ENCODE measurements at regions not wholly inside any gene's neighbourhood (a gene's known extent, or its start where the extent isn't known, plus 50 kb on each side); places are given as distances from the start of the nearest gene placed in this dataset.
"Not testable (repeated sequence)": the region's sequence is repeated elsewhere in the genome, so short reads cannot be mapped to it uniquely, and the experiment has no call there.

GRCh38 chr16:75818491-75818890 lies 92.2 kb upstream of the CPHXL start:
- TF ChIP-seq CTCF (IDR thresholded peaks at IDR 0.05; ENCODE audit: insufficient read depth, low read depth, low read length), result no peak
- Histone ChIP-seq H3K4me3 (ENCODE audit: low read depth, low read length) (no peak overlapping the region), H3K36me3 (ENCODE audit: control insufficient read depth, insufficient read depth, low read length) (no peaks in the 10 kb centered on the region), H3K27me3 (ENCODE audit: control insufficient read depth, insufficient read depth, low read length) (no peaks in the 10 kb centered on the region)
- no peak for DNase-seq (ENCODE audit: low read depth)
- CTCF ChIA-PET, result no interaction called here
- POLR2A ChIA-PET, result no interaction called here

- POLR2A ChIA-PET, result no interaction called here
Observed at GRCh38 chr16:75820672-75821071, 94.4 kb upstream of the CPHXL start.

GRCh38 chr16:75821117-75821516 lies 94.8 kb upstream of the CPHXL start:
- no peak for DNase-seq (ENCODE audit: low read depth)
- H3K36me3 ChIP-seq (ENCODE audit: control insufficient read depth, insufficient read depth, low read length), result no peaks in the 10 kb centered on the region
- POLR2A ChIA-PET, result no interaction called here
- CTCF ChIA-PET, result no interaction called here
- H3K27me3 ChIP-seq (ENCODE audit: control insufficient read depth, insufficient read depth, low read length), result no peaks in the 10 kb centered on the region
- H3K4me3 ChIP-seq (ENCODE audit: low read depth, low read length), result no peak overlapping the region
- TF ChIP-seq CTCF (IDR thresholded peaks at IDR 0.05; ENCODE audit: insufficient read depth, low read depth, low read length), result no peak

More at GRCh38 chr16:75820672-75821071, 94.4 kb upstream of the CPHXL start:
- no peaks in the 10 kb centered on the region for H3K27me3 ChIP-seq (ENCODE audit: control insufficient read depth, insufficient read depth, low read length)
- no peak for TF ChIP-seq CTCF (IDR thresholded peaks at IDR 0.05; ENCODE audit: insufficient read depth, low read depth, low read length)
- DNase-seq (ENCODE audit: low read depth), result no peak
- H3K36me3 ChIP-seq (ENCODE audit: control insufficient read depth, insufficient read depth, low read length), result no peaks in the 10 kb centered on the region
- H3K4me3 ChIP-seq (ENCODE audit: low read depth, low read length), result no peak overlapping the region
- CTCF ChIA-PET, result no interaction called here

GRCh38 chr16:75825750-75826149 lies 99.5 kb upstream of the CPHXL start:
- DNase-seq (ENCODE audit: low read depth); H3K4me3 ChIP-seq (ENCODE audit: low read depth, low read length); H3K36me3 ChIP-seq (ENCODE audit: control insufficient read depth, insufficient read depth, low read length); POLR2A ChIA-PET; CTCF ChIA-PET; H3K27me3 ChIP-seq (ENCODE audit: control insufficient read depth, insufficient read depth, low read length): not testable (repeated sequence)

- H3K36me3 ChIP-seq (ENCODE audit: control insufficient read depth, insufficient read depth, low read length); H3K27me3 ChIP-seq (ENCODE audit: control insufficient read depth, insufficient read depth, low read length); H3K4me3 ChIP-seq (ENCODE audit: low read depth, low read length); DNase-seq (ENCODE audit: low read depth); CTCF ChIA-PET; POLR2A ChIA-PET: not testable (repeated sequence)
Observed at GRCh38 chr16:75827372-75828038, 101.2 kb upstream of the CPHXL start.

GRCh38 chr16:75833385-75833784 lies 107.1 kb upstream of the CPHXL start:
- H3K36me3 ChIP-seq (ENCODE audit: control insufficient read depth, insufficient read depth, low read length); CTCF ChIA-PET; H3K27me3 ChIP-seq (ENCODE audit: control insufficient read depth, insufficient read depth, low read length); H3K4me3 ChIP-seq (ENCODE audit: low read depth, low read length); DNase-seq (ENCODE audit: low read depth); POLR2A ChIA-PET: not testable (repeated sequence)

GRCh38 chr16:75836347-75837010 lies 110.2 kb upstream of the CPHXL start:
- ChIA-PET POLR2A (no interaction called here), CTCF (no interaction called here)
- H3K27me3 ChIP-seq (ENCODE audit: control insufficient read depth, insufficient read depth, low read length), result no peaks in the 10 kb centered on the region
- H3K36me3 ChIP-seq (ENCODE audit: control insufficient read depth, insufficient read depth, low read length), result no peaks in the 10 kb centered on the region
- no peak overlapping the region for H3K4me3 ChIP-seq (ENCODE audit: low read depth, low read length)
- DNase-seq (ENCODE audit: low read depth), result no peak
- TF ChIP-seq CTCF (IDR thresholded peaks at IDR 0.05; ENCODE audit: insufficient read depth, low read depth, low read length), result no peak

Measured in BJ (cell line).